Adipose tissue (tissue), 3 donors: ENCODE measurements at regions not wholly inside any gene's neighbourhood (a gene's known extent, or its start where the extent isn't known, plus 50 kb on each side); places are given as distances from the start of the nearest gene placed in this dataset.

Experiments
- H3K27ac ChIP-seq: one replicate; pipeline ENCODE4 v1.5.1; 2013; ENCODE audit warnings: low read depth, low read length
- WGBS, 3 donors: extraction: QIAGEN DNeasy Blood & Tissue Kit; methylation state at CpG; one replicate each; pipeline ENCODE4 v1.1.7; 2013; 5-methylcytosine and 5-hydroxymethylcytosine counted together
- donor health status: healthy with polysubstance abuse.
- donor health status: Bipolar disorder and iron deficiency.
- donor health status: healthy.

GRCh38 chr20:40508821-40509220 is 180.2 kb downstream of the MAFB start:
- H3K27ac ChIP-seq, result no peak overlapping the region

GRCh38 chr20:40506537-40506939 is 182.5 kb downstream of the MAFB start:
- 33 to 65% (median 37%) methylated on average over 9 of the region's 9 CpGs for WGBS, 3 donors
- no peak overlapping the region for H3K27ac ChIP-seq

- WGBS, 3 donors, result 37 to 71% (median 63%) methylated on average over 3 of the region's 3 CpGs
Observed at GRCh38 chr20:40503119-40503518, 185.9 kb downstream of the MAFB start.

DNA sequence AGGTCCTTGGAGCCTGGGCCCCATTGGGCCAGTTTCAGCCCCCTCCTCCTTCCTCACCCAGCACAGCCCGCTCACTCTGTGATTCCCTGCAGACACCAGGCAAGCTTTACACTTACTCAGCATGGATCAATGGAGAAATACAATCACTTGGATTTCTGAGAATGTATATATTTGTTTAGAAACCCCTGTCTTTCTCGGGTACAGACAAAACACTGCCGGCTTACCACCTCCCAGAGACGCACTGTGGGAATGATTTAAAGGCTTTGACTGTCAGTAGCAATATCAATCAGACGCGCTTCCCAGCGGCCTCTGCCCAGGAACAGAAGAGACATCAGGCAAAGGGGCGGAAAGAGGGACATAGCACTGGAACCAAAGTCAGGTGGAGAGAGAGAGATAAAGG is 186.5 kb downstream of the MAFB start:
- 31 to 83% (median 81%) methylated on average over 8 of the region's 8 CpGs for WGBS, 3 donors
- H3K27ac ChIP-seq, result no peak overlapping the region

More at GRCh38 chr20:40503119-40503518, 185.9 kb downstream of the MAFB start:
- H3K27ac ChIP-seq, result no peak overlapping the region

GRCh38 chr20:40499391-40499790 is 189.6 kb downstream of the MAFB start:
- H3K27ac ChIP-seq, result peak overlapping the region; percentile 19
- 71 to 86% (median 76%) methylated on average over 2 of the region's 2 CpGs for WGBS, 3 donors

DNA sequence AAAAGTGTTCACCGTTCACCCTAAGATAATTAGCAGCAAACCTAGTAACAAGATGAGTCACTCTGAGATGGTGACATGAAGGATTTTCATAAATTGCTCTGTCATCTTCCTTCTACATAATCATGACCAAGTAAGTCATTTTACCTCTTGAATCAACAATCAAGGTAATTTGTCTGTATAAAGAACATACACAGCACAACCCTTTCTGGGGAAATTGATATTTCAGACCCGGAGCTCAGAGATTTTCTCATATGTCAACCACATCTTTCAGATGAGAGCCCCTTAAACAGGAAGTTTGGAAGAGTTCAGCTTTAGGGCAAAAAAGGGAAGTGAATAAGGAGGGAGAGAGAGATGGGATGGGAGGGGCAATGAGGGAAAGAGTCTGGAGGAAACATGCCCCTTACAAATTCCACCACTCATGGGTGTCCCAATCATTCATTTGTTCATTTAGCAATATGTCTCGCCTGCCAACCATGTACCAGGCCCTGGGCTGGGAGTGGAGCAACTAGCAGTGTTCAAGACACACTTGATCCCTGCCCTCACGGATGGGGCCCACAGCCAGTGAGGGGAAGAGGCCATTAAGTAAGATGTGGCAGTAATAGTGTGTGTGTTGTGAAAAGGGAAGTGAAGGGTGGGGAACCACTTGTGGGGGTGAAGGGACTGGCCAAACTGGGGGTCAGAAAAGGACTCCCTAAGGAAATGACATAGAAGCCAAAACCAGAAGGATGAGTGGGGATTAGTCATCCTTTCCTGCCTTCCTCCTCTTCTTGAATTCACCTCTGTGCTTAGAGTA is 190.9 kb downstream of the MAFB start:
- no peak overlapping the region for H3K27ac ChIP-seq
- WGBS, 3 donors, result 37 to 59% (median 38%) methylated on average over 4 of the region's 4 CpGs

- 79 to 93% (median 85%) methylated on average over 4 of the region's 4 CpGs for WGBS, 3 donors
- no peak overlapping the region for H3K27ac ChIP-seq
Observed at GRCh38 chr20:40495956-40496355, 193.1 kb downstream of the MAFB start.

- WGBS, 3 donors, result 60 to 74% (median 64%) methylated on average over 3 of the region's 3 CpGs
- no peak overlapping the region for H3K27ac ChIP-seq
Observed at GRCh38 chr20:40494248-40494647, 194.8 kb downstream of the MAFB start.

DNA sequence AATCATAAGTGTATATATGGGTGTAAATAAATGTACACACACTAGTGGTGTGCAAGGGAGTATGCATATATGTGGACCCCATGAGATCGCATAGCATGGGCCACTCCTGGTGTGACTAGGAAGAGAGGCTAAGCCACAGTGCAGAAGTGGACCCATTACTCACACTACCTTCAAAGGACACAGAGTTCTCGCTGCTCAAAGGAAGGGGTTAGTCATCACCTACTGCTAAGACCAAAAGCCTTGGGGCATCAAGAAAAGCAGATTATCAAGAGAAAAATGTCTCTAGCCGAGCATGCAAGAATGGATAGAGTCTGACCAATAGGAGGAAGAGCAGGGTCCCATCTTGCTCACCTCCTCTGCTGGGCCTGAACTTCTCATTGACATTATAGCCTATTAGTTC is 195.5 kb downstream of the MAFB start:
- WGBS, 3 donors, result 80 to 93% (median 88%) methylated on average over 3 of the region's 3 CpGs
- H3K27ac ChIP-seq, result no peak overlapping the region

DNA sequence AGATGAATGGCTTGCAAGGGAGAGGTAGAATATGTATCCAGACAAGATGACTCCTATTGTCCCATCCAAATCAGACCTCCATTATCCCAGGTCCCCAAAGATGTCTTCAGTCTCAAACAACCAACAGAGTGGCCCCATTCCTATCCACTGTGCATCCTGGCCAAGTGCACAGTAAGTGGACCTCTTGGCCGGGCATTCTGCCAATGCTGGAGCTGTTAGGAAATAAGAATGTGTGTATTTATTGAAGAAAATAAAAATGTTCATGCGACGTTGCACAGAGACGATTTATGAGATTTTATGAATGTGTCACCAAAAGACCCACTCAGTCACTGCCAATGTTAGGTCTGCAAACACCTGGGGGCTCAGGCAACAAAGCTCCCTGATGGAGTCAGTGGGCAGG is 196.0 kb downstream of the MAFB start:
- H3K27ac ChIP-seq, result no peak overlapping the region
- WGBS, 3 donors, result 27 to 42% (median 34%) methylated on average over 4 of the region's 4 CpGs

DNA sequence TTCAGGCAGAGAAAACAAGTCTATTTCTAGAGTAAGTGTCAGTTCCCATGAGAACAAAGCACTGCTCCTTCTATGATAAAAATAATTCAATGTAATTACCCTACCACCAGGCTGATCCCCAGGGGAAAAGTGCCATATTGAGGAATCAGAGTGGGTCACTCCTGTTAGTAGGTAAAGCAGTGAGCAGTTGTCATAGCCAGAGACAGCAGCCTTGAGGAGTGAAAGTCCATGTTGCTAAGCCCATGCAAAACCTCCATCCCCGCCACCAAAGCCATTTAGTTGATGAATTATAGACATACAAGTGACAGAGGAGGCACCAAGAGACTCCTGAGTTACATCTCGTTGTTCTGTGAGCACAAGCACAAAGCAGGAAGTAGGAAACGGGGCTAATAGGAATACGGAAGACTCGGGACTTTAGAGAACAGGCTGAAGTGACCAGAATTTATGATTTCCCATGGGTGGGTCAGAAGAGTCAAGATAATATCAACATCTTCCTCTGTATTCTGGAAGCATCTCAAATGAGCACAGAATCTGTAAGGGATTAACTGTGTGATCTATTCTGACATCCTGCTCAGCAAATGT is 197.9 kb downstream of the MAFB start:
- H3K27ac ChIP-seq, result no peak overlapping the region
- WGBS, 3 donors, result 37 to 55% (median 40%) methylated on average over 5 of the region's 5 CpGs

- no peak overlapping the region for H3K27ac ChIP-seq
- WGBS, 3 donors, result 72 to 89% (median 82%) methylated on average over 2 of the region's 2 CpGs
Observed at GRCh38 chr20:40489886-40490285, 199.2 kb downstream of the MAFB start.

DNA sequence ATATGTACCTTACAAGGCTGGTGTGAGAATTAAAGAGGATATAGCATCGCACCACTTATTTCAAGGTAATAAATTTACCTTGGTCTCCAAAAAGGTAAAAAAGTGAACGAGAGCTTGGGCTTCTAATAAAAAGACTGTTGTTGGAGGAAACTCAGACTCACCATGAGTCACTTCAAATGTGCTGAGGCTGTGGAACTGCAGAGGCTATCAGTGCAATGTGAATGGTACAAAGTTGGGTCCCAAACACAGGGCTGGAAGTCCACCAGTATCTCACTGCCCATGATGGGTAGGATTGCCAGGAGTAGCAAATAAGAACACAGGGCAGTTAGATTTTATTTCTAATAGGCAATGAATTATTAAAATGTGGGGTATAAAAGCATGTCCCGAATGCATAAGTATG is 200.6 kb downstream of the MAFB start:
- H3K27ac ChIP-seq, result no peak overlapping the region
- 68 to 92% (median 87%) methylated on average over 3 of the region's 3 CpGs for WGBS, 3 donors

DNA sequence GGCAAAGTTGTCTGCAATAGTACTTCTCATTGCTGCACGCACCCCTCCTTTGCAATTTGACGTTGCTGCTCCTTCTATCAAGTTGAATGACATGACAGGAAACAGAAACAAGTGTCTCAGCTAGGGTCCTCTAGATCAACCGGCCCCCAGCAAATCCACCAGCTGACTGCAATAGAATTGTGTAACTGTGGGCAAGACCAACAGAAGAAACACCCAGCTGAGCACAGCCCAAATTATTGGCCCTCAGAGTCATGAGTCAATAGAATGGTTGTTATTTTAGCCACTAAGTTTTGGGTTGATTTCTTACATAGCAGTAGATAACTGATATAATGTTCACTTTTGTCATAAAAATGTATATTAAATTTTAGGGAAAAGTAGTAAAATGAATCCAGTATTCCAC is 202.7 kb downstream of the MAFB start:
- WGBS, 3 donors, result 69 to 81% (median 73%) methylated on average over 3 of the region's 3 CpGs
- no peak overlapping the region for H3K27ac ChIP-seq

GRCh38 chr20:40481743-40482458 is 207.1 kb downstream of the MAFB start:
- no peak overlapping the region for H3K27ac ChIP-seq
- WGBS, 3 donors, result 75 to 80% (median 79%) methylated on average over 7 of the region's 7 CpGs

DNA sequence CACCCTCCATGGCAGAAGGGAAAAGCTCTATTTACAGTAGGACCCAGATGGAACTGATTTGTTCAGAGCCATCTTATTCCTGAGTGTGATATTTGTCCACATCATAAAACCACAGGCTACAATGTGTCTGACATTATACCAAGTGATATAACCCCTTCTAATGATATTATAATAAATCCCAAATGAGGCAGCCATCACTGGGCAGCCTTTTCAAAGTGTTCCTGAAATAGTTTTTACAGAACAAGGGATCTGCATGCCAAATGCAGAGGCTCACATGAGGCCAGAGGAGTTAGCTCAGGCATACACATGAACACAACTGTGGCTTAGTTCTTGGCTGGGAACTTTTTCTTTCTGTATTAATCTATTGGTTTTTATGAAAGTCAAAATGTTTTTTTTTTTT is 207.7 kb downstream of the MAFB start:
- H3K27ac ChIP-seq, result no peak overlapping the region

DNA sequence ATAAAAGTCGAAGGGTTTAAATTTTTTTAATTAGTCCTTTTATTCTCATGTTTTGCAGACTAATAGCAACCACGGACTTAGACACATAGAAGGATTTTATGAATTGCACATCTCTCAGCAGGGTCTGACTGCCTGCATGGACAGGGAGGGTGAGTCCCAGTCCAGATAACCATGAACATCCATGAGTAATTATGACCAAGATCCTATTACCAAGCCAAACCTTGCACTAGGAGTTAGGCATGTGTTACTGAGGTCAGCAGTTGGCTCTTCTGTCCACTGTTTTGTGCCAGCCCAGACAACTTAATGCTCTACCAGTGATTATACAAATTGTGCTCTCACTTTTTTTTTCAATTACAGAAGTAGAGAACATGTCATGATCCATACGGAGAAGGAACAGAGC is 211.2 kb downstream of the MAFB start:
- 55 to 66% (median 60%) methylated on average over 3 of the region's 3 CpGs for WGBS, 3 donors
- peak overlapping the region; percentile 6 for H3K27ac ChIP-seq

- no peak overlapping the region for H3K27ac ChIP-seq
- WGBS, 3 donors, result 68 to 95% (median 92%) methylated on average over 3 of the region's 3 CpGs
Observed at GRCh38 chr20:40476461-40476860, 212.6 kb downstream of the MAFB start.

DNA sequence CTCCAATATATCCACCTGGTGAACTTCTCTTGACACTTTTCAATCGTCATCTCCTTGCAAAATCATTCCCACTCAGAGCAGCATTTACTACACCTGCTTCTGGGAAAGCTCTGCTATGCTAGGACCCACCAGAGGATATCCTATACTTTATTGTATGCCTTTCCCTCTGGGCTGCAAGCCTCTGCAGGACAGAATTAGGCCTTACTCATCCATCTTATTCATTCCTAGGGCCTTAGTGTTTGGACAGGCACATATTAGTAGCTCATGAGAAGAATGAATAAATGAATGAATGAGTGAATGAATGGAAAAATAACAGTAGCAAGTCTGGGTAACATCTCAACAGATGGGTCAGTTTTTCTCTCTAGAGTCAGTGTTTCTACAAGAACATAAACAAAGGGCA is 216.1 kb downstream of the MAFB start:
- H3K27ac ChIP-seq, result no peak overlapping the region
- WGBS, 3 donors, result 52 to 92% (median 80%) methylated on average over 1 of the region's 1 CpG

DNA sequence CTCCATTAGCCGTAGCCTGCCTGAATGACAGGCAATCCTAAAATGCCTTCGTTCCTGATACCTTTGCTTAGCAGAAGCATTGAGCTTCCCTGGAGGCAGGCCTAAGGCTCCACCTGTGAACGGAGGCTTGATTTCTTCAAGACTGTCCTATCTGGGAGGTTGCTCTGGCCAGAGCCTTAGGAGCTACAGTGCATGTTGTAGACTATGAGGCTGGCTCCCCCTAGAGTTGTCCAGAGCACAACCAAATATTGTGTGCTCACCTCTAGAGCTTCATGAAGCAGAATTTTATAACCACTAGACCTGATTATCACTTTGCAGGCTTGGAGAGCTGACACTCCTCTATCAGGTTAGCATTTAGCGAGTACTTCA is 217.8 kb downstream of the MAFB start:
- 85 to 89% (median 86%) methylated on average over 4 of the region's 4 CpGs for WGBS, 3 donors
- no peak overlapping the region for H3K27ac ChIP-seq
